HPDE6-E6E7 (cell line): ENCODE measurements at regions not wholly inside any gene's neighbourhood (a gene's known extent, or its start where the extent isn't known, plus 50 kb on each side); places are given as distances from the start of the nearest gene placed in this dataset.
A peak's percentile ranks its signal among the peaks of the same experiment; 100 is the strongest.

Source experiments
- DNase-seq: peaks from one replicate; pipeline ENCODE4 v3.0.0; 2011; ENCODE audit warnings: missing footprints; ENCODE audit errors: extremely low spot score

DNA sequence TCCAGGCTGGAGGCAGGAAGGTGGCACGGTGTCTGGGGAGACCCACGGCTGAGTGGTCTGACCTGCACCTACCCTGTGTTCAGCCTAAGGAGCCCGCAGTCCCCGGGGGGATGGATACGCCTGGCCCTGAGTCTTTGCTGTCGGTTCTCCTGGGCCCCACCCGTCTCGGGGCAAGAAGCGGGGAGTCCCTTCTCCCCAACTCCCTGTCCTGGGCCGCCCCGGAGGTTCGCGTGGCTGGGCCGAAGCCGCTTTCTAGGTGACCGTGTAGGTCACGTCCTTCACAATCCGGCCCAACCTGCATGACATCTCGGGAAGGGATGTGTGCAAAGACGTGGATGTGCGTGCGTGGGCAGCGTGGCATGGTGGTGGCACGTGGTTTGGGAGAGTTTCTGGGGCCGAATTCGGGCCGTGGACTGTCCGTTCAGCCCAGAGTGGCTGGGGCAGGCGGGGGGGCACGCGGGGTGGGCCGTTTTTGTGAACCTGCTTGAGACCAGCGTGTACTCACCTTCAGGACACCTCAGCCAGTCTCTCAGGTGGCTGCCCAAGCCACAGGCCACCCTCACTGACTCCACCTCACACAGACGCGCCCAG, 103.3 kb downstream of the PTPRS start:
- no peak for DNase-seq

DNA sequence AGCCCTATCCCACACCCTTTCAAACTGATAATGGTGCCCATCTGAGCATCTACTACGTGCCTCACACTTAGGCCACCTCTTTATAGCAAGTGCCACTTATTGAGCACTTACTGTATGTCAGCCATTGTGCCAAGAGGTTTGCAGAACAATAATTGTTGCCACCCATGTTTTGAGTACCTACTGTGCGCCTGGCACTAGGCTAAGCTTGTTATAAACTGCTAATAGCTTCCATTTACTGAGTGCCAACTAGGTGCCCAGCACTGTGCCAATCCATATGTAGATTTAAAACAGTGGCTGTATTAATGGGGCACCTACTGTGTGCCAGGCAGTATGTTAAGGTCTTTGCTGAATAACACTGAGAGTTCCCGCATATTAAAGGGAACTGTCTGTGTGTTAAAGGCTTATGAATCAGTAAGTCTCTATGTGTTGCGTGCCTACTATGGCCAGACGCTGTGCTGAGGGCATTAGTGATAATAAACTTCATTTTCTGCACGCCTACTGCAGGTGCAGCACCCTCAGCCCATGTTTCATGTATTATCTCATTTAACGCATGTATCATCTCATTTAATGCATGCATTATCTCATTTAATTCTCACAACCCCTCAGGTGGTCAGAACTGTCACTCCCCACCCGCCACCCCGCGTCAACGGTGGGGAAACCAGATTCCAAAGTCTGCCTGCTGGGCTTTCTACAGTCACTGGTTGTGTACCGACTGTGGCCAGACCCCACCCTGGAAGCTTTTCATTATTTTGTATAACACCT, 105.0 kb downstream of the PTPRS start:
- no peak for DNase-seq

DNA sequence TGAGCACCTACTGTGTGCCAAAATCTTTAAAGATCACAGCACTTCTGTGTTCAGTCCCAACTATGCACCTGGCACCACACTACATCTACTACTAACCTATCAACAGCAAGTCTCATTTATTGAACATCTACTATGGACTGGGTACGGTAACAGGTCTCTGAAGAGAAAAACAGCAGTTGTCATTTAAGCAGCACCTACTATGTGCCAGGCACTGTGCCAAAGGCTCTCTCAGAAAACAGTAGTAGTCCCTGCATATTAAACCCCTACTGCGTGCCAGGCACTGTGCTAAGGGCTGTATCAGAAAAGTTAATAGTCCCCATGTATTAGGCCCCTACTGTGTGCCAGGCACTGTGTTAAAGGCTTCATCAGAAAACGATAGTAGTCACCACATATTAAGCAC, 106.2 kb downstream of the PTPRS start:
- DNase-seq, result no peak

DNA sequence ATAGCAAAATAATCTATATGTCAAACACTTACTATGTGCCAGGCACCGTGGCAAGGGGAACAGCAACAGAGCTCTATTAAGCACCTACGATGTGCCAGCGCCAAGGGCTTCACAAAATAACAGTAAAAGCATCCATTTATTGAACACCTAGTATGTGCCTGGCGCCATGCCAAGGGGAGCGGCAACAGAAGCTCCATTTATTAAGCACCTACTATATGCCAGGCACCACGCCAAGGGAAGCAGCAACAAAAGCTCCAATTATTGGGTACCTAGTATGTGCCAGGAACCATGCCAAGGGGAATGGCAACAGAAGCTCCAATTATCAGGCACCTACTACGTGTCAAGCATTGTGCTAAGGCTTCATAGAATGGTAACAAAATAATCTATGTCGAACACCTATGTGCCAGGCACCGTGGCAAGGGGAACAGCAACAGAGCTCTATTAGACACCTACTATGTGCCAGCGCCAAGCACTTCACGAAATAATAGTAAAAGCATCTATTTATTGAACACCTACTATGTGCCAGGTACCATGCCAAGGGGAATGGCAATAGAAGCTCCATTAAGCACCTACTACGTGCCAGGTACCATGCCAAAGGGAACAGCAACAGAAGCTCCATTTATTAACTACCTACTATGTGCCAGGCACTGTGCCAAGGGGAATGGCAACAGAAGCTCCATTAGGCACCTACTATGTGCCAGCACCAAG, 107.7 kb downstream of the PTPRS start:
- DNase-seq, result no peak

DNA sequence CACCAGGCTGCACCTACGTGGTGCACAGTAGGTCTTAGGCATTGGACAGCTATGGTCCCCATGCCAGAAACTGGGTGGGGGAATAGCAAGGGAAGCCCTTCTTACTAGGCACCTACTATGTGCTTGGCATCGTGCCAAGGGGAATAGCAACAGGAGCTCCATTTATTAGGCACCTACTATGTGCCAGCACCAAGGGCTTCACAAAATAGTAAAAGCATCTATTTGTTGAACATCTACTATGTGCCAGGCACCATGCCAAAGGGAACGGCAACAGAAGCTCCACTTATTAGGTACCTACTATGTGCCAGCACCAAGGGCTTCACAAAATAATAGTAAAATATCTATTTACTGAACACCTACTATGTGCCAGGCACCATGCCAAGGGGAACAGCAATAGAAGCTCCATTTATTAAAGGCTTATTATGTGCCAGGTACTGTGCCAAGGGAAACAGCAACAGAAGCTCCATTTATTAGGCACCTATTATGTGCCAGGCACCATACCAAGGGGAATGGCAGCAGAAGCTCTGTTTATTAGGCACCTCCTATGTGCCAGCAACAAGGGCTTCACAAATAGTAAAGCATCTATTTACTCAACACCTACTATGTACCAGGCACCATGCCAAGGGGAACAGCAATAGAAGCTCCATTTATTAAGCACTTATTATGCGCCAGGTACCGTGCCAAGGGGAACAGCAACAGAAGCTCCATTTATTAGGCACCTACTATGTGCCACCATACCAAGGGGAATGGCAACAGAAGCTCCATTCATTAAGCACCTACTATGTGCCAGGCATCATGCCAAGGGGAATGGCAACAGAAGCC, 108.5 kb downstream of the PTPRS start:
- no peak for DNase-seq

DNA sequence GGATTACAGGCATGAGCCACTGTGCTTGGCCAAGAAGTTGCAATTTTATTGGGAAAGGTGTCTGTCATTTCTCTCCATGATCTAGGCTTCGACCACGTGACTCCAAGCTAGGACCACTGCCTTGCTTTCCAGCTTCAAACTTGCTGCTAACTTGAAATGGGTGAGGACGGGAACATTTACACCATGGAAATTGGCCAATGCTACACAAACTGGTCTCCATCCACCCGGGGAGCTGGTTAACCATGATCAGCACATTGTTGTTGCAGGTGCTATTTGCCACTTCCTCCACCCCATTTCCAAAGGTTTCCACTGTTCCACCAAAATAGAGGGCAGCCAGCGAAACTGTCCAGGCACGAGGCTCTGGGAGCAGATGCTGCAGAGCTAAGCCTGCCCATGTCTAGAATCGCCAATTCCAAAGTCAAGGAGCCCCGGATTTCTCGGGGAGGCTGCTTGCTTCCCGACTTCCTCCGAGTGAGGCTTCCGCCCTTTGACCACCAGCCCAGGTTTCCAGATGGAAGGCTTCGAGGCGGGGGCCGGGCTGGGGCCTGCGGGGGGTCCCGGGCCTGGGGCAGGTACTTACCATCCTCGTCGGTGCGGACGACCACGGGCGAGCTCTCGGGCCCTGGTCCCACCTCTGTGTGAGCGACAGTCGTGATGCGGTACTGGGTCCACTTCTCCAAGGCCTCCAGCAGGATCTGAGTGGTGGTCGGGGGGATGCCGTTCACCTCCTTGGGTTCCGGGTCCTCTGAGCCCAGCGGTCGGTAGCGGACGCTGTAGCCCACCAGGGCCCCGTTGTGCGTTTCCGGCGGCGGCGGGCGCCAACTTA, 109.7 kb downstream of the PTPRS start:
- DNase-seq, result no peak

DNA sequence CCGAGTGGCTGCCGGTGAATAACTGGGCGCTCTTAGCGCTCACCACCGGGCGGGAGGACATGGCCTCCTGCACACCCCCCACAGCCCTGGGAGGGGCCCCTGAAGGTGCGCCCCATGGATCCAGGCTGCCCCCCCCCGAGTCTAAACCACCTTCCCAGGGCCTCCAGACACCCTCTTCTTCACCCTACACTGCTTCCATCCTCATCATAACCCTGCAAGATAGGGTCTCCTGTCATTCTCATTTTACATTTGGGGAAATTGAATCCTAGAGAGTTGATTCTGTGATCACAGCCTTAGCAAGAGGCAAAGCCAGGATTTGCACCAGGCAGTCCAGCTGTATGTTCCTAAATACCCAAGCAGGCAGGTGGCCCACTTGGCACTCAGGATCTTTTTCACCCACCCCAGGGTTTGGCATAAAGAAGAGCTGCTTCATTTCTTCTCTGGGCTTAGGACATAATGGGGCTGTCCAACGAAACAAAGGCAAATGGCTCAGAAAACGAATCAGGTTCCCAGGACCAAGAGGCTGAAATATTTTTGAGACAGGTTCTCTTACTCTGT, 110.8 kb downstream of the PTPRS start:
- no peak for DNase-seq

DNA sequence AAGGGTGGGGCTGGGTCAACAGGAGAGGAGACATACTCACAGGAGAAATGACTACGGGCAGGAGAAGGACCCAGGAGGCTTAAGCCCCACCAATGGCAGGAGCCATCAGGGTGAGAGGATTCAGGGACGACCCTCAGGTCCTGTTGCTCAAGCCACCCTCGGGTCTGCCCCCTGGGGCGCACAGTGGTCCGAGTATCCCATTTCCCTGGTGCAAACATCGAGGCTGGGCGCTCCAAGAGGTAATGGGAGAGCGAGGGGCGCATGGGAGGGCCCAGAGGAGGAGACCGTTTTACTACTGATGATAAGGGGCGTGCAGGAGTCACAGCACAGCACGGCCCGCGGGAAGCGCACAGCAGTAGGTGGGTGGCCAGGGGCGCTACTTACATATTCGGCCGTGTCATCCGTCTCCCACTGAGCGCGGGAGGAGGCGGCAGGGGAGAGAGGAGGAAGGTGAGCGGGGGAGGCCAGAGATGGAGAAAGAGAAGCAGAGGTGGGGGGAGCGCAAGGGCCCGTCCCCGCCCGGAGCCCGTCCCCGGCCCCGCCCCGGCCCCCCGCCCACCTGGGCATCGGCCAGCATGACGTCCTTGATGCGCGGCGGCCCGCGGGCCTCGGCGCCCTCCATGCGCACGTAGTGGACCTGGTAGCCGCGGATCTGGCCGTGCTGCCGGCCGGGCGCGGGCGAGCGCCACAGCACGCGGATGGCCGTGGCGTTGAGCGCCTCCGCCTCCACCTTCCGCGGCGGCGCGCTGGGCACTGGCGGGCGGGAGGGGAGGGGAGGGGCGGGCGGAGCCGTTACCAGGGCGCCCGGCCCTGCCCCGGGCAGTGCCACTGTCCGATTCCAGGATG, 111.5 kb downstream of the PTPRS start:
- peak; percentile 17 for DNase-seq

DNA sequence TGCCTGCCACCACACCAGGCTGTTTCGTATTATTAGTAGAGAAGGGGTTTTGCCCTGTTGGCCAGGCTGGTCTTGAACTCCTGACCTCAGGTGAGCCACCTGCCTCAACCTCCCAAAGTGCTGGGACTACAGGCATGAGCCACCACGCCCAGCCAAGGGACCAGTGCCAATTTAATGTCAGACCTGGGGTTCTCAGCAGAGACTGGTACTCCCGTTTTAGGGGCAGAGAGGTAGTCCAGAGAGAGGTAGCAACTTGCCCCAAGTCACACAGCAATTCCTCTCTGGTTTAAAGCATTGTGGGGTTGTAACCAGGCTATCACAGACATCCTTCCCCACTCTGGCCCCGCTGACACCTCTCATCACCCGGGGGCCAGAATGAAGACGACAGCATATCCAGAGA, 112.1 kb downstream of the PTPRS start:
- DNase-seq, result no peak

DNA sequence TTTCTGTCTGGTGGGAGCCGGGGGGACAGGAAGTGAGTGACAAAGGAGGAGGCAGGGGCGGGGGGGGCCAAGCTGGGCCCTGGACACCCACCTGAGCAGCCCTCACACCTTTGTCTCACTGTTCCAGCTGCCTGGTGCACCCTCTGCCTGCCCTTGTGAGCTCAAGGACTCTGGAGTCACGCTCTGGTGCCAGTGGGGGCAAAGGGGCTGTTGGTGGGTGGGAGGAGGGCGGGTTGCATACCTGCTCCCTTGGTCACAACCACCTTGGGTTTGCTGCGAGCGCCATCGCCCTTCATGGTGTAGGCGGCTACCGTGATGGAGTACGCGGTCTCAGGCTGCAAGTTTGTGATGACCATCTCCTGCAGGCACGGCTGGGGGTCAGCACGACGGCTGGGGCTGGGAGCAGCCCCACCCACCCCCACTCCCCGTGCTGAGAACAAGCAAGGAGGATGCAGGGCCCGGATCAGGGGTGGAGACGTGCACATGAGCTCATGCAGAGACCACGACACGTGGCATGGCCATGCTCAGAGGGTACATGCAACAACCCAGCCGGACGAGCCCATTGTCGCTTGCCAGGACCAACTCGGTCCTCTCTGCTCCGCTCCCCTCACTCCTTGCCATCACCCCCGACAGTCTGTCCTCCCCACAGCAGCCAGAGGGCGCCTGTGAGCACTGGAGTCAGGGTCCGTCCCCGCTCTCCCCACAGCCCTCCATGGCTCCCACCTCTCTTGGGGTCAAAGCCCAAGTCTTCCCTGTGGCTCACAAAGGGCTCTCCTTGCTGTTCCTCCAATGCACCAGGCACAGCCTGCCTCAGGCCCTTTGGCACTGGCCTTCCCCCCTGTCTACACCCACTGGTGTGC, 114.9 kb downstream of the PTPRS start:
- no peak for DNase-seq

DNA sequence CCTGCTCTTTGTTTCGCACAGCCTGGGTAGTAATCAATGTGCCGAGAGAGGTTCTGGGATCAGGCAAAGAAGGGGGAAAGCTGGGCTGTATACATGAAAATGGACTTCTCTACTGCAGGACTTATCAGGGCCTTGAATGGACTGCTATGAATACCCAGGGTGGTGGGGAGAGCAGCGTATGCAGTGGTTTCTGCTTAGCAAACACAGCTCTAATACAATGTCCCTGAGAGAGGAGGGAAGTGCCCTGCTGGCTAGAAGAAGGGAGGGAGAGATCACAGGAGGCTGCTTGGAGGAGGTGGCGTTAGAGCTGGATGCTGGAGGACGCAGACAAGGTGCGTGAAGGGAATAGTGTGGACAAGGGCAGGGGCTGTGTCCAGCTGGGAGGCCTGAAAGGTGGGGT, 116.1 kb downstream of the PTPRS start:
- no peak for DNase-seq

DNA sequence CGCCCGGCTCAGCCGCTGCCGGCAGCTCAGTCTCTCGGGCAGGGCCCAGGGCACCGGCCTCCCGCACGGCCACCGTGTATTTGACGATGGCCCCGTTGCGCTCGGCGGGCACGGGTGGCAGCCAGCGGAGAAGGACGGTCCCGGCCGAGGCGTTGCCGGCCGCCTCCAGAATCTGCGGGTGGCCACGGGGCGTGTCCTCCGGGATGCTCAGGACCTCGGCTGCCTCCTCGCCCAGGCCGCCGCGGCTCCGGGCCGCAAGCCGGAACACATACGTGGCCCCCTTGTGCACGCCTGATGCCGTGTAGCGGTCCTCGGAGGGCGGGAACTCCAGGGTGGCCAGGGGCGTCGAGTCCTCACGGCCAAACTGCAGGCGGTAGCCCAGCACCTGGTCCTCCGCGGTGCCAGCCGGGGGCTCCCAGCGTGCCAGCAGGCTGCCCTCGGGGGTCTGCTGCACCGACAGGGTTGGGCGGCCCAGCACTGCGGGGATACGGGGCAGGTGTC, 117.7 kb downstream of the PTPRS start:
- no peak for DNase-seq

DNA sequence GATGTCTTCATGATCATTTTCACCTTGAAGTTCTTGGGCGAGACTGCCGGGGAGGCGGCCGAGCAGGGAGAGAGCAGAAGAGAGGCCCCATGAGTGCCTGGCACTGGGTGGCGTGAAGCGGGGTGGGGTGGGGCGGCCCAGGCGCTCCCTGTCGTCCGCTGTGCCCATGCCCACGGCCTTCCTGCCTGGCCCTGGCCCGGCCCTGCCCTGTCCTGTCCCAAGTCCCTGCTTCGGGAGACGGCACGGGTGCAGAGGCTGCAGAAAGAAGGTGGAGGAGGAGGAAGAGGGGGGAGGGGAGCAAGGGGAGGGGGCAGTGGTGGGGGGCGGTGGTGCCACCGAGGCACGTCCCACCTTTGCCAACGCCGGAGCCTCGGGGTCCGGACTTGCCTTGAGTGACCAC, 118.4 kb downstream of the PTPRS start:
- no peak for DNase-seq

DNA sequence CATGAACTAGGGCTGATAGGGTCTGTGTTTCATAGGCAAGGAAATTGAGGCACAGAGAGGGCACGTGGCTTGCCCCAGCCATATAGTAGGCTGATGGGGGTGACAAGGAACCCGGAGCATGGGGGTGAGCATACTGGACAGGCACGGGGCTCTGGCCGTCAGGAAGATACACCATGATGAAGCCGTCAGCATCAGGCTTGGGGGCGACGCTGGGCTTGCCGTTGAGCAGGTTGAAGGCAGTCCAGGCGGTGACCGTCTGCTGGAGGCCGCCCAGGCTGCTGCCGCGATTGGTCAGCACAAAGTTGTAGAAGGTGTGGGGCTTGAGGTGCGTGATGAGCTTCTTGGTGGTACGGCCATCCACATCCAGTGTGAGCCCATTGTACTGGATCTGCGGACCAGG, 119.7 kb downstream of the PTPRS start:
- no peak for DNase-seq

DNA sequence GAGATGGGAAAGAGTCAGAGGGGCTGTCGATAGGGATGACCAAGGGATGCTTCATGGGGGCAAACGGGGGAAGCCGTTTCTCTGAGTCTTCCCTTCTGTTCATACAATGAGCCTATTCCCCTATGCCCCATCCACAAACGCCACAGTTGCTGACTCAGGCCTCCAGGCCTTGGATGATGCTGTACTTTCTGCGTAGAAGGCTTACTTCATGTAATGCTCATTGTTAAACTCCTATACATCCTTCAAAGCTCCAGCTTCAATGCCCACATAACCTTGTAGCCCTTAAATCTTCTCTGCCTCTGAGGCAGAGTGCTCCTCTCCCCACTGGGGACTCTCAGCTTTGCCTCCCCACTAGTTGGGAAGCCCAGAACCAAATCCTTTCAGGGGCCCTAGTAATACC, 120.3 kb downstream of the PTPRS start:
- DNase-seq, result no peak

DNA sequence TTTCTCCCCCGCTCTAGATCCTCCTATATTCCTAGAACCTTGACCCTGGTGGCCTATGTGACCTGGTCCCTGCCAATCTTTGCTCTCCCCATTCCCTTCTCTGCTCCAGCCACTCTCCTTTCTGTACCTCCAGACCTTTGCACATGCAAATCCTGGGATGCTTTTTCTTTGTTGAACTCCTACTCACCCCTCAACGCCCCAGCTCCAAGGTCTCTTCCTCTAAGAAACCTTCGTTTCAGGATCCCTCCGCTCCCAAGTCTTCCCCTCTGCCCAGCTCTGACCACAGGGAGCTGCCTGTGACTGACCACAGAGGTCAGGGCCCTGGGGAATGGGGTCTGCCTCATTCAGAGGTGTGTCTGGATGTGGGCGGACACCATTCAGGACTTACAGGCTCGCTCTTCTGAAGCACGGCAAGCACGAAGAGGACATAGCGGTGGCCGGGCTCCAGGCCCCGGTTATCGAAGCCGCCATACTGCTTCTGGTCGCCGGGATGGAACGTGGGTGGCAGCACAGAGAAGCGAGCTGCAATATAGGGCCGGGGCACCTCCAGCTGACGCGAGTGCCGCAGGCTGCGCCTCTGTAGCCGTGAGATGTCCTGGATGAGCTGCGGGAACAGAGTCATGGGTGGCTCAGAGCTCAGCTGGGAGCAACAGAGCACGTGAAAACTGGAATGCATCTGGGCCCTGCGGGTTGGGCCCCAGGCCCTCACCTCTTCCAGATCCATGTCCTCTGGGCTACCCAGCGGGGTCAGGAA, 120.9 kb downstream of the PTPRS start:
- DNase-seq, result no peak

DNA sequence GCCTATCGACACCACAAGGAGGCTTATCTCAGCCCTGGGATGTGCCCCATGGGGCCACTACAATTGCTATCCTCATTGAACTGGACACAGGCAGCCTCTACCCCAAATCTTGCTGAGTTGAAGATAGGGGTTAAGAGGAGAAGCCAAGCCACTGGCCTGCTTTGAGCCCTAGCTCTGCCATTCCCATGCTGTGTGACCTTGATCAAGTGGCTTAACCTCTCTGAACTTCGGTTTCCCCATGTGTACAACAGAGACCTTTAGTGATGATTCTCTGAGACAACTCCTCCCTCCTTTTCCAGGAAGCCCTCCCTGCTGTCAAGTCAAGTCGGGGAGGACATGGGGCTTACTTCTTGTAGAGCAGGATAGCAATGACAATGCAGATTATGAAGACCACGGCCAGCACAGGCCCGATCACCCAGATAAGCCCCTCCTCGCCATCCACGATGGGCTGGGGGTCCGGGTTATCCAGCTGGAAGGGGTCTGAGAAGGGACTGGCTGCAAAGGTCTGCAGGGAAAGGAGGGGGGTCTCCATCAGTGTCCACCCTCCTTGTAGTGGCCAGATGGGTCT, 121.6 kb downstream of the PTPRS start:
- no peak for DNase-seq
